C4-2B (cell line): ENCODE measurements at regions not wholly inside any gene's neighbourhood (a gene's known extent, or its start where the extent isn't known, plus 50 kb on each side); places are given as distances from the start of the nearest gene placed in this dataset.

Experiments
- H3K27ac ChIP-seq: fragments of 450-650 bp; 2 replicates; pipeline ENCODE4 v1.5.1; 2017
- CTCF ChIP-seq: fragments of 450-650 bp; conservative IDR thresholded peaks from 2 replicates; pipeline ENCODE4 v1.5.1; 2017; ENCODE audit warnings: mild to moderate bottlenecking
- ZFX ChIP-seq: fragments of 450-650 bp; IDR thresholded peaks from 2 replicates; pipeline ENCODE4 v1.6.1; 2017

- TF ChIP-seq ZFX = no peak
- TF ChIP-seq CTCF = no peak
Measured at GRCh38 chr5:159750226-159750625, 166.1 kb upstream of the ADRA1B start.

GRCh38 chr5:159751459-159751858 lies 164.8 kb upstream of the ADRA1B start:
- TF ChIP-seq ZFX = no peak
- TF ChIP-seq CTCF = no peak
- no peak overlapping the region for H3K27ac ChIP-seq

More at GRCh38 chr5:159750226-159750625, 166.1 kb upstream of the ADRA1B start:
- no peak overlapping the region for H3K27ac ChIP-seq

GRCh38 chr5:159752622-159753275 lies 163.5 kb upstream of the ADRA1B start:
- H3K27ac ChIP-seq = no peak overlapping the region
- TF ChIP-seq CTCF = no peak

GRCh38 chr5:159758189-159758588 lies 158.1 kb upstream of the ADRA1B start:
- H3K27ac ChIP-seq = no peak overlapping the region
- TF ChIP-seq ZFX = no peak
- TF ChIP-seq CTCF = no peak

- TF ChIP-seq CTCF = no peak
- no peak for TF ChIP-seq ZFX
- H3K27ac ChIP-seq = no peak overlapping the region
Measured at GRCh38 chr5:159759791-159760290, 156.4 kb upstream of the ADRA1B start.

- H3K27ac ChIP-seq = no peak overlapping the region
- TF ChIP-seq CTCF = no peak
- TF ChIP-seq ZFX = no peak
Measured at GRCh38 chr5:159762921-159763320, 153.4 kb upstream of the ADRA1B start.

GRCh38 chr5:159763562-159763961 lies 152.7 kb upstream of the ADRA1B start:
- no peak overlapping the region for H3K27ac ChIP-seq
- TF ChIP-seq CTCF (no peak), ZFX (no peak)
